HEK293 (cell line): ENCODE measurements at regions not wholly inside any gene's neighbourhood (a gene's known extent, or its start where the extent isn't known, plus 50 kb on each side); places are given as distances from the start of the nearest gene placed in this dataset.

ENCODE experiments used
- CTCF ChIP-seq: fragments of 450-650 bp; formaldehyde crosslinking; IDR thresholded peaks from 2 replicates; pipeline ENCODE4 v1.5.1; 2016; ENCODE audit warnings: missing biosample characterization, missing genetic modification characterization
- ZBTB49 ChIP-seq: fragments of 450-650 bp; formaldehyde crosslinking; IDR thresholded peaks from 2 replicates; pipeline ENCODE4 v1.5.1; 2016; ENCODE audit warnings: missing biosample characterization, missing genetic modification characterization, low read depth
- ZNF140 ChIP-seq: fragments of 450-650 bp; formaldehyde crosslinking; IDR thresholded peaks from 2 replicates; pipeline ENCODE4 v1.5.1; 2016; ENCODE audit warnings: missing biosample characterization, missing genetic modification characterization
- ZNF311 ChIP-seq: fragments of 450-650 bp; formaldehyde crosslinking; IDR thresholded peaks from 2 replicates; pipeline ENCODE4 v1.5.1; 2017; ENCODE audit warnings: missing biosample characterization, missing genetic modification characterization, borderline replicate concordance

GRCh38 chr9:16236311-16236710 is 634.2 kb downstream of the BNC2 start:
- TF ChIP-seq CTCF (tag by site-specific recombination) (no peak), ZBTB49 (tag by site-specific recombination) (no peak), ZNF311 (no peak), ZNF140 (tag by site-specific recombination) (no peak)
